Naive thymus-derived CD8-positive, alpha-beta T cell (primary cell): ENCODE measurements at regions not wholly inside any gene's neighbourhood (a gene's known extent, or its start where the extent isn't known, plus 50 kb on each side); places are given as distances from the start of the nearest gene placed in this dataset.
A peak's percentile ranks its signal among the peaks of the same experiment; 100 is the strongest.

Experiments used
- ATAC-seq, 2 donors: fragments of 150-1000 bp; cut with Tn5 transposase in 1 of 2; sonication (Bioruptor Pico), chemical (Tn5 transposase) in 1 of 2; 1 replicate in 1 of 2; 2 replicates in 1 of 2; pipeline ENCODE4 v1.10.0; 2021; ENCODE audit warnings: mild to moderate bottlenecking in 2 of 2, moderate library complexity in 2 of 2
- POLR2A ChIA-PET: fragments of 350-600 bp; sonication (Branson Sonifier 250); formaldehyde crosslinking; loops from one replicate; lab custom pipeline; 2021; ENCODE audit warnings: antibody characterized with exemption; lab: Charles Lee
- DNase-seq, 10 donors: peaks; one replicate each; pipeline versions ENCODE4 v3.0.0 to v3.0.0-alpha.2; 2020 to 2022
- H3K27ac Mint-ChIP-seq, 10 donors: one replicate each; pipeline ENCODE4 v1.8.0; 2020 to 2022; ENCODE audit warnings: mild to moderate bottlenecking in 10 of 10, mixed read lengths in 10 of 10, moderate library complexity in 4 of 10, inconsistent platforms in 1 of 10
- H3K27me3 Mint-ChIP-seq, 5 donors: one replicate each; pipeline ENCODE4 v1.8.0; 2021 to 2022; ENCODE audit warnings: mixed read lengths in 5 of 5
- H3K36me3 Mint-ChIP-seq, 3 donors: one replicate each; pipeline ENCODE4 v1.8.0; 2020 to 2022; ENCODE audit warnings: mixed read lengths in 3 of 3, mild to moderate bottlenecking in 2 of 3, inconsistent platforms in 1 of 3
- H3K4me1 Mint-ChIP-seq, 4 donors: one replicate each; pipeline ENCODE4 v1.8.0; 2021 to 2022; ENCODE audit warnings: mixed read lengths in 4 of 4
- H3K4me3 Mint-ChIP-seq, 10 donors: one replicate each; pipeline ENCODE4 v1.8.0; 2020 to 2022; ENCODE audit warnings: mild to moderate bottlenecking in 10 of 10, mixed read lengths in 10 of 10, moderate library complexity in 6 of 10, inconsistent platforms in 1 of 10
- H3K9me3 Mint-ChIP-seq, 9 donors: one replicate each; pipeline ENCODE4 v1.8.0; 2020 to 2022; ENCODE audit warnings: mixed read lengths in 9 of 9, mild to moderate bottlenecking in 3 of 9, inconsistent platforms in 1 of 9, moderate library complexity in 1 of 9

DNA sequence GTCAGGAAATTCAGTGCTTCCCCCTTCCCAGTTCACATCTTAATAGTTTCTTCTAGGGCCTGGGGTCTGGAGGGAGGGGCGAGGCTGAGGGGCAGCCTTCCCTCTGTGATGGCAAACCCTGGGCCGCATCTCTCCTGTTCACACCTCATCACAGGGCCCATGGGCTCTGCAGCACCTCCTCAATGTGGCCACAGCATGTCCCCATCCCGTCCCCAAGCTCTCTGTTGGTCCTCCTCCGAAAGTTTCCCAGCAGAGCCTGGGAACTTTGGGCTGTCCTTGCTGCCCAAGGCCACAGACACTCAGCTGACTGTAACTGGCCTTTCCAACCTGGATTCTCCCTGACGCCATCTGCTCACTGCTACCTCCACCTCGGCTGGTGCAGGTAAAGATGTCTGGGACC, 112.7 kb upstream of the PTPRM start:
- H3K9me3 Mint-ChIP-seq: peaks cover 0 to 2% (median 0%) of the 10 kb centered on the region in 9 donors
- peaks cover 0 to 12% (median 0%) of the 10 kb centered on the region in 5 donors for H3K27me3 Mint-ChIP-seq
- DNase-seq: no peak
- H3K4me1 Mint-ChIP-seq: no peaks in the 10 kb centered on the region
- no peak overlapping the region for H3K4me3 Mint-ChIP-seq
- no peak overlapping the region for H3K27ac Mint-ChIP-seq
- no peak for ATAC-seq
- no peaks in the 10 kb centered on the region for H3K36me3 Mint-ChIP-seq
- POLR2A ChIA-PET: no interaction called here

DNA sequence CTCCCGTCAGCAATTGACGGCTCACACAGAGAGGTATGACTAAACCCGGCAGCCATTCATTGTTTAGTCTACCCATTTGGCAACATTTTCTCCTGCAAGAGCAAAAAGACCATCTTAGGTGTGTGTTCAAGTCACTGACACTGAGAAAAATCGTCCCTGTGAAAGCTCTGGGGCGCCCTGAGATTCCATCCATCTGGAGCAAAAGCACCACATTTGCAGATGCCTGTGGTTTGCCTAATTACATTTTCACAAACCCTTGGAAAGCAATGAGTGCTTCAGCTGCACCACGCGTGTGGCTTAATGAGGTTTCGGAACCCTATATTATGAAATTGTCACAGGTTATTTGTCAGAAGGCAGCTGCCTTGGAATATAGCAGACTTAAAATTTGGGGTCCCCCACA, 110.7 kb upstream of the PTPRM start:
- Mint-ChIP-seq H3K27me3 (peaks cover 0 to 12% (median 0%) of the 10 kb centered on the region in 5 donors), H3K9me3 (peaks cover 0 to 2% (median 0%) of the 10 kb centered on the region in 9 donors), H3K4me1 (no peaks in the 10 kb centered on the region), H3K36me3 (no peaks in the 10 kb centered on the region), H3K4me3 (no peak overlapping the region), H3K27ac (no peak overlapping the region)
- DNase-seq: no peak
- ATAC-seq: no peak
- POLR2A ChIA-PET: no interaction called here

DNA sequence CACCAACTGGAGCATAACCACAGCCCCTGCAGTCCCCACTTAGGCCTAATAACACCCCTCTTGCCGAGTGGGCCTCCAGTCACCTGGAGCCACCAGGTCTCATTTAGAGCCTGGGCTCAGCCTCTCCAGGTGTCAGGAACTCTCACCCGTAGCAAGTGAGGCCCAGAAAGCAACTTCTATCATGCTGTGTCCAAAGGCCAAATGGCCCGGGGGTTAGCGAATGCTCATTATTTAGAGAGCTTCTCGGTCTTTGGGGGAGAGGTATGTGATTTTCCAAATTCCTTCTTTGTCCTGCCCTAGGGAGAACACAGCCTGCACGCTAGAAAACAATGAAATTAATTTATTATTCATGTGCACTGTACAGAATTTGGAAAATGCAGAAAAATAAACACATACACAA, 109.9 kb upstream of the PTPRM start:
- peaks cover 0 to 3% (median 0%) of the 10 kb centered on the region in 9 donors for H3K9me3 Mint-ChIP-seq
- ATAC-seq (no peak), DNase-seq (no peak)
- no peak overlapping the region for H3K27ac Mint-ChIP-seq
- POLR2A ChIA-PET: no interaction called here
- H3K27me3 Mint-ChIP-seq: peaks cover 0 to 12% (median 0%) of the 10 kb centered on the region in 5 donors
- H3K4me3 Mint-ChIP-seq: no peak overlapping the region
- H3K36me3 Mint-ChIP-seq: no peaks in the 10 kb centered on the region
- H3K4me1 Mint-ChIP-seq: no peaks in the 10 kb centered on the region

DNA sequence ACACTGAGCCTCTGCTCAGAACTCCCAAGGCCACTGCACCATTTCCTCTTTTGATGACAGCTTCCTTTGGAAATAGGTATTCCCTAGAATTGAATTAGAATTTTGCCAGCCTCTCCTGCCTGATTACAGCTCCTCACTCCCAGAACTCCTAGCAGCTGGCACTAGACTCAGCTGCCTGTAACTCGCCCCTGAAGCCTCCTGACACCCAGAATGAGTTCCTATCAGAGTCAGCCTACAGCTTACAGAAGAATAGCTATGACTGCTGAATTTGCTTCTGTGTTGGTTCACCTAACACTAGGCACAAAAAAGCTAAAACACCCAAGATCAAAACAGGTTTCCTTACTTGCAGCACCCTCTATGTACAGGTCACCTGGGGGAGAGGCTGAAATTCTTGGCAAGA, 108.2 kb upstream of the PTPRM start:
- ATAC-seq: no peak

GRCh38 chr18:7459851-7460770, 107.0 kb upstream of the PTPRM start:
- no peak for DNase-seq
- Mint-ChIP-seq H3K27me3 (peaks cover 0 to 12% (median 0%) of the 10 kb centered on the region in 5 donors), H3K9me3 (peaks cover 0 to 3% (median 0%) of the 10 kb centered on the region in 9 donors), H3K36me3 (no peaks in the 10 kb centered on the region), H3K27ac (no peak overlapping the region), H3K4me1 (no peaks in the 10 kb centered on the region), H3K4me3 (no peak overlapping the region)
- POLR2A ChIA-PET: no interaction called here
- no peak for ATAC-seq

More for the DNA sequence above, 108.2 kb upstream of the PTPRM start:
- Mint-ChIP-seq H3K4me3 (no peak overlapping the region), H3K36me3 (no peaks in the 10 kb centered on the region), H3K4me1 (no peaks in the 10 kb centered on the region), H3K9me3 (peaks cover 0 to 3% (median 0%) of the 10 kb centered on the region in 9 donors), H3K27ac (no peak overlapping the region), H3K27me3 (peaks cover 0 to 12% (median 0%) of the 10 kb centered on the region in 5 donors)
- DNase-seq: no peak
- POLR2A ChIA-PET: no interaction called here

GRCh38 chr18:7464245-7464966, 102.7 kb upstream of the PTPRM start:
- POLR2A ChIA-PET: no interaction called here
- Mint-ChIP-seq H3K36me3 (no peaks in the 10 kb centered on the region), H3K4me1 (no peaks in the 10 kb centered on the region), H3K9me3 (peaks cover 0 to 3% (median 0%) of the 10 kb centered on the region in 9 donors), H3K27ac (no peak overlapping the region), H3K27me3 (peaks cover 0 to 25% (median 3%) of the 10 kb centered on the region in 5 donors), H3K4me3 (no peak overlapping the region)
- DNase-seq (no peak), ATAC-seq (no peak)

GRCh38 chr18:7466190-7466589, 100.9 kb upstream of the PTPRM start:
- H3K4me1 Mint-ChIP-seq: no peaks in the 10 kb centered on the region
- no peak for ATAC-seq
- DNase-seq: no peak
- H3K36me3 Mint-ChIP-seq: no peaks in the 10 kb centered on the region
- H3K9me3 Mint-ChIP-seq: peaks cover 0 to 3% (median 0%) of the 10 kb centered on the region in 9 donors
- H3K4me3 Mint-ChIP-seq: no peak overlapping the region
- POLR2A ChIA-PET: no interaction called here
- peaks cover 0 to 25% (median 3%) of the 10 kb centered on the region in 5 donors for H3K27me3 Mint-ChIP-seq
- H3K27ac Mint-ChIP-seq: no peak overlapping the region

DNA sequence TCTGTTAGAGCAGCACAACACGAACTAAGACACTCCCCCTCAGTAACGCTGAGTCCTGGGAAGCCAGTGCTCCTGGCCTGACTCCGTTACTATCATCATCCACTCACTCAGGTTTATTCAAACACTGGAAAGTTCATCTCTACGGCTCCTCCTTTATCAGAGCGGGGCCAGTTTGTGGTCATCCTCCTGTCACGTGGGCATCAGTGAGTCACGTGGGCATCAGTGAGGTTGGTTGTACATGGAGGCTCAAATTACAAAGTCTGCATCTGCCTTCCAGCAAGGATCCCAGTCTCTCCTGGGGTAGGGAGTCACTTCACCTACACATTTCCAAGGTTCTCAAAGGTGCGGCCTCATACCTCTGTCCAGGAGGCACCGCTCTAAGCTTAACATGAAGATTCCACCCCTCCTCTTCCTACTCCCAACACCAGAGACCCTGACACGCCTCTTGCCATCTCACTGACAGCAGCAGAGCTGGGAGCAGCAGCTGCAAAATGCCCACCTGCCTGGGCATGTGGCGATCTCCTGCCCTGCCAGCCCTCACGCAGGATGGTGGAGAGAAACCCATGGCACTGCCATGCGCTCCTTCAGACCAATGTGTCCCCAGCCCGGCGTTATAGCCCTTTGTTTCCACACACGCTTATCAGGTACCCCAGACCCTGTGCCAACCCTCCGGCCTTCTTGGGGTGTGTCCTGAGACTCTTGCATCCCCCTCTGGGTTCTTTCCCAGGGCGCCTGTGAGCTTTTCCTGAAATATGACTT, 99.2 kb upstream of the PTPRM start:
- Mint-ChIP-seq H3K9me3 (peaks cover 0 to 3% (median 0%) of the 10 kb centered on the region in 9 donors), H3K27me3 (peaks cover 0 to 25% (median 3%) of the 10 kb centered on the region in 5 donors), H3K27ac (peak overlapping the region in 1 of 10 donors; percentile 13), H3K36me3 (no peaks in the 10 kb centered on the region), H3K4me1 (no peaks in the 10 kb centered on the region), H3K4me3 (no peak overlapping the region)
- DNase-seq (no peak), ATAC-seq (no peak)
- POLR2A ChIA-PET: no interaction called here

DNA sequence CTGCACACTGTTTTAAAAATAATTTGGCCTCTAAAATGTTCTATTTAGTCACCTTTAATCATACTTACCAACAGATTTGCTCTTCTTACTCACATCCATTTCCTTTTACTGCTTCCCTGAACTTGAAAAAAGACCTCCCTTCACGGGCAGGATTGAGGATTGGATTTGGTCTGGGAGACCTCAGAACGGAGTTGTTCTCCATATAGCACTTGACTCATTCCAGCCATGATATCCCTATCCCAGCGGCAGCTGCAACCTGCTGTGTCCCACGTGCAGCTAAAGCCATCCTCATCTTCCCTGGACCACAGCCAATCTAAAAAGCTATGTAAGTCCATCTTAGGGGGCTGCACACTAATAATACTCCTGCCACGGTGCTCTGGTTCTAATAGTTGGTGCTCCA, 97.0 kb upstream of the PTPRM start:
- Mint-ChIP-seq H3K4me3 (no peak overlapping the region), H3K36me3 (no peaks in the 10 kb centered on the region), H3K4me1 (no peaks in the 10 kb centered on the region), H3K27ac (no peak overlapping the region), H3K27me3 (peaks cover 0 to 25% (median 3%) of the 10 kb centered on the region in 5 donors), H3K9me3 (peaks cover 0 to 3% (median 0%) of the 10 kb centered on the region in 9 donors)
- DNase-seq: no peak
- ATAC-seq: no peak
- POLR2A ChIA-PET: no interaction called here

- DNase-seq: no peak
- Mint-ChIP-seq H3K4me1 (no peaks in the 10 kb centered on the region), H3K4me3 (no peak overlapping the region), H3K27me3 (peaks cover 0 to 26% (median 3%) of the 10 kb centered on the region in 5 donors), H3K9me3 (peaks cover 0 to 3% (median 0%) of the 10 kb centered on the region in 9 donors), H3K27ac (no peak overlapping the region), H3K36me3 (no peaks in the 10 kb centered on the region)
- POLR2A ChIA-PET: no interaction called here
- ATAC-seq: no peak
Observed at GRCh38 chr18:7470503-7470902, 96.6 kb upstream of the PTPRM start.

DNA sequence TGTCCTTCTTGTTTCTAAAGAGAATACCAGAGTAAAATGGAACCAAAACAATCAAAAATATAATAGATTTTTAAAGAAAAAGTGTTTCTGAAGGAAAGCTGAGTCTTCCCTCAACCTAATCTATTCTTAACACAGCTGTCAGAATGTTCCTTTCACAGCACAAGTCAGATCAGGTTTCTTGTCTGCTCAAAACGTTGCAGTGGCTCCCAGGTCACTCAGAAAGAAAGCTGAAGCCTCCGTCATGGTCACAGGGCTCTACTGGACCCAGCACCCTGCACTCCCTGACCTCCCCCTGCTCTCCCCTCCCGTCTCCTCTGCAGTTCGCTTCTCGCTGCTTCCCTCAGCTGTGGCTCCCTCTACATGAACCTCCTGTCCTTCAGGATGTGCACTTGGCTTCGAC, 90.7 kb upstream of the PTPRM start:
- Mint-ChIP-seq H3K4me3 (no peak overlapping the region), H3K36me3 (no peaks in the 10 kb centered on the region), H3K9me3 (peaks cover 0 to 3% (median 0%) of the 10 kb centered on the region in 9 donors), H3K27ac (no peak overlapping the region), H3K4me1 (no peaks in the 10 kb centered on the region), H3K27me3 (peaks cover 0 to 12% (median 0%) of the 10 kb centered on the region in 5 donors)
- DNase-seq (no peak), ATAC-seq (no peak)
- POLR2A ChIA-PET: no interaction called here

DNA sequence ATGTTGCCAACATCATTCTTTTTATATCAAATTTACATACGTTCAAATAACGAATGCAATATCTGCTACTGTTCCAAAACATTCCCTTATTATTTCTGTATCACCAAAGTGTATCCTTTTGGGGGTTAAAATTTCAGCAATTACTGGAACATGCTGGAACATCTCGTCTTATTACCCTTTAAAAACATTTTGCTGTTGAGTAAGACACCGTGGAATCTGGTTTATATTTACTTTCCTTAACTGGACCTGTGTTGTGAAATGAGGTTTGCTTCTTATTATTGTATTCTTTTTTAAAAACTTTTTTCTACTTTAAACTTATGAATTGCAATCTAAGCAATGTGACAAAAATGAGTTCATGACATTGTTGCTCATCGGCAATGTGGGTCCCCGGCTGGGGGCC, 87.4 kb upstream of the PTPRM start:
- DNase-seq (no peak), ATAC-seq (no peak)
- no peaks in the 10 kb centered on the region for H3K36me3 Mint-ChIP-seq
- H3K9me3 Mint-ChIP-seq: peaks cover 0 to 3% (median 0%) of the 10 kb centered on the region in 9 donors
- H3K27ac Mint-ChIP-seq: no peak overlapping the region
- peaks cover 0 to 12% (median 0%) of the 10 kb centered on the region in 5 donors for H3K27me3 Mint-ChIP-seq
- POLR2A ChIA-PET: no interaction called here
- H3K4me1 Mint-ChIP-seq: no peaks in the 10 kb centered on the region
- no peak overlapping the region for H3K4me3 Mint-ChIP-seq
